ENCODE measurements at regions not wholly inside any gene's neighbourhood (a gene's known extent, or its start where the extent isn't known, plus 50 kb on each side); places are given as distances from the start of the nearest gene placed in this dataset.
"Not testable (repeated sequence)": the region's sequence is repeated elsewhere in the genome, so short reads cannot be mapped to it uniquely, and the experiment has no call there.

GRCh38 chr13:44750630-44751029 is 174.5 kb upstream of the TSC22D1 start:
- DNase-seq (ENCODE audit: low read depth, low spot score) = no peak

GRCh38 chr13:44749906-44750305 is 173.8 kb upstream of the TSC22D1 start:
- no peak for DNase-seq (ENCODE audit: low read depth, low spot score)

GRCh38 chr13:44748439-44748838 is 172.3 kb upstream of the TSC22D1 start:
- no peak for DNase-seq (ENCODE audit: low read depth, low spot score)

- DNase-seq (ENCODE audit: low read depth, low spot score) = no peak
Observed at GRCh38 chr13:44747179-44747578, 171.0 kb upstream of the TSC22D1 start.

GRCh38 chr13:44746690-44747089 is 170.6 kb upstream of the TSC22D1 start:
- DNase-seq (ENCODE audit: low read depth, low spot score) = no peak

GRCh38 chr13:44744880-44745633 is 168.9 kb upstream of the TSC22D1 start:
- DNase-seq (ENCODE audit: low read depth, low spot score) = no peak

GRCh38 chr13:44739539-44739938 is 163.4 kb upstream of the TSC22D1 start:
- no peak for DNase-seq (ENCODE audit: low read depth, low spot score)

- DNase-seq (ENCODE audit: low read depth, low spot score) = no peak
Observed at GRCh38 chr13:44739120-44739519, 163.0 kb upstream of the TSC22D1 start.

GRCh38 chr13:44738463-44738862 is 162.3 kb upstream of the TSC22D1 start:
- DNase-seq (ENCODE audit: low read depth, low spot score) = no peak

GRCh38 chr13:44735806-44736205 is 159.7 kb upstream of the TSC22D1 start:
- DNase-seq (ENCODE audit: low read depth, low spot score) = no peak

GRCh38 chr13:44734201-44734707 is 158.1 kb upstream of the TSC22D1 start:
- DNase-seq (ENCODE audit: low read depth, low spot score) = no peak

- DNase-seq (ENCODE audit: low read depth, low spot score) = no peak
Observed at GRCh38 chr13:44732503-44733098, 156.5 kb upstream of the TSC22D1 start.

GRCh38 chr13:44730851-44731250 is 154.7 kb upstream of the TSC22D1 start:
- no peak for DNase-seq (ENCODE audit: low read depth, low spot score)

- DNase-seq (ENCODE audit: low read depth, low spot score) = no peak
Observed at GRCh38 chr13:44730099-44730498, 154.0 kb upstream of the TSC22D1 start.

- not testable (repeated sequence) for DNase-seq (ENCODE audit: low read depth, low spot score)
Observed at GRCh38 chr13:44727591-44727990, 151.5 kb upstream of the TSC22D1 start.

GRCh38 chr13:44726778-44727177 is 150.6 kb upstream of the TSC22D1 start:
- DNase-seq (ENCODE audit: low read depth, low spot score) = no peak

GRCh38 chr13:44726214-44726613 is 150.1 kb upstream of the TSC22D1 start:
- DNase-seq (ENCODE audit: low read depth, low spot score) = no peak

- DNase-seq (ENCODE audit: low read depth, low spot score) = no peak
Observed at GRCh38 chr13:44719857-44720671, 143.9 kb upstream of the TSC22D1 start.

- DNase-seq (ENCODE audit: low read depth, low spot score) = no peak
Observed at GRCh38 chr13:44718467-44718866, 142.3 kb upstream of the TSC22D1 start.

GRCh38 chr13:44715287-44716230 is 139.4 kb upstream of the TSC22D1 start:
- no peak for DNase-seq (ENCODE audit: low read depth, low spot score)

GRCh38 chr13:44713788-44714469 is 137.8 kb upstream of the TSC22D1 start:
- DNase-seq (ENCODE audit: low read depth, low spot score) = no peak

Measured in smooth muscle cell of the brain vasculature (primary cell).